Activated gamma-delta T cell treated with Interleukin-2 at 50 U/mL for 16 hours (primary cell): ENCODE measurements at regions not wholly inside any gene's neighbourhood (a gene's known extent, or its start where the extent isn't known, plus 50 kb on each side); places are given as distances from the start of the nearest gene placed in this dataset.

Source experiments
- DNase-seq: peaks from one replicate; pipeline ENCODE4 v3.0.0-alpha.2; 2020

- no peak for DNase-seq
These were observed 446.5 kb downstream of the TLE1 start for GRCh38 chr9:81242866-81243265.

- DNase-seq, result no peak
These were observed 450.0 kb downstream of the TLE1 start for GRCh38 chr9:81239388-81239787.

- DNase-seq, result no peak
These were observed 451.6 kb downstream of the TLE1 start for GRCh38 chr9:81237565-81238231.

GRCh38 chr9:81234924-81235610, 454.3 kb downstream of the TLE1 start:
- DNase-seq, result no peak

- no peak for DNase-seq
These were observed 458.3 kb downstream of the TLE1 start for GRCh38 chr9:81231011-81231410.

GRCh38 chr9:81227507-81228245, 461.7 kb downstream of the TLE1 start:
- DNase-seq, result no peak

- DNase-seq, result no peak
These were observed 463.8 kb downstream of the TLE1 start for GRCh38 chr9:81225596-81225995.

GRCh38 chr9:81224166-81225081, 464.9 kb downstream of the TLE1 start:
- no peak for DNase-seq

GRCh38 chr9:81214975-81215374, 474.4 kb downstream of the TLE1 start:
- DNase-seq, result no peak

- no peak for DNase-seq
These were observed 475.9 kb downstream of the TLE1 start for GRCh38 chr9:81213456-81213855.

GRCh38 chr9:81211741-81212140, 477.6 kb downstream of the TLE1 start:
- no peak for DNase-seq

GRCh38 chr9:81207651-81208050, 481.7 kb downstream of the TLE1 start:
- no peak for DNase-seq

GRCh38 chr9:81202292-81202691, 487.1 kb downstream of the TLE1 start:
- no peak for DNase-seq

- no peak for DNase-seq
These were observed 494.1 kb downstream of the TLE1 start for GRCh38 chr9:81195206-81195605.

- DNase-seq, result no peak
These were observed 495.7 kb downstream of the TLE1 start for GRCh38 chr9:81193362-81194339.

- DNase-seq, result no peak
These were observed 498.1 kb downstream of the TLE1 start for GRCh38 chr9:81191222-81191621.

GRCh38 chr9:81190659-81191058, 498.7 kb downstream of the TLE1 start:
- DNase-seq, result no peak

- no peak for DNase-seq
These were observed 505.6 kb downstream of the TLE1 start for GRCh38 chr9:81183761-81184160.

- DNase-seq, result no peak
These were observed 506.9 kb downstream of the TLE1 start for GRCh38 chr9:81182431-81182830.

GRCh38 chr9:81174023-81174422, 515.3 kb downstream of the TLE1 start:
- no peak for DNase-seq

- DNase-seq, result no peak
These were observed 517.7 kb downstream of the TLE1 start for GRCh38 chr9:81171689-81172088.

GRCh38 chr9:81162361-81162760, 527.0 kb downstream of the TLE1 start:
- no peak for DNase-seq
